NOMO-1 (cell line): ENCODE measurements at regions not wholly inside any gene's neighbourhood (a gene's known extent, or its start where the extent isn't known, plus 50 kb on each side); places are given as distances from the start of the nearest gene placed in this dataset.
"Not testable (repeated sequence)": the region's sequence is repeated elsewhere in the genome, so short reads cannot be mapped to it uniquely, and the experiment has no call there.

Experiments
- DNase-seq, 2 experiments: peaks; one replicate each; lab custom pipeline; 2025; ENCODE audit not compliant: unreplicated experiment in 2 of 2; lab: John Stamatoyannopoulos, UW

GRCh38 chr15:53218666-53219580, 428.8 kb upstream of the ONECUT1 start:
- DNase-seq: no peak

- no peak for DNase-seq
These were observed 425.9 kb upstream of the ONECUT1 start for GRCh38 chr15:53216036-53216435.

GRCh38 chr15:53213336-53213735, 423.2 kb upstream of the ONECUT1 start:
- DNase-seq: no peak

- DNase-seq: no peak
These were observed 422.6 kb upstream of the ONECUT1 start for GRCh38 chr15:53212785-53213184.

GRCh38 chr15:53210653-53211052, 420.5 kb upstream of the ONECUT1 start:
- DNase-seq: no peak

- DNase-seq: no peak
These were observed 419.4 kb upstream of the ONECUT1 start for GRCh38 chr15:53209396-53210042.

- DNase-seq: no peak
These were observed 418.6 kb upstream of the ONECUT1 start for GRCh38 chr15:53208751-53209150.

GRCh38 chr15:53203454-53203853, 413.3 kb upstream of the ONECUT1 start:
- no peak for DNase-seq

GRCh38 chr15:53202876-53203275, 412.7 kb upstream of the ONECUT1 start:
- no peak for DNase-seq

- DNase-seq: peak; percentile 2 to 6
These were observed 407.3 kb upstream of the ONECUT1 start for GRCh38 chr15:53197426-53197839.

- DNase-seq: no peak
These were observed 406.7 kb upstream of the ONECUT1 start for GRCh38 chr15:53196788-53197187.

GRCh38 chr15:53196242-53196641, 406.1 kb upstream of the ONECUT1 start:
- DNase-seq: no peak

- peak in 1 of 2 experiments; percentile 0 for DNase-seq
These were observed 403.0 kb upstream of the ONECUT1 start for GRCh38 chr15:53193149-53193548.

GRCh38 chr15:53189860-53190259, 399.7 kb upstream of the ONECUT1 start:
- no peak for DNase-seq

- DNase-seq: not testable (repeated sequence)
These were observed 393.3 kb upstream of the ONECUT1 start for GRCh38 chr15:53183449-53183848.

GRCh38 chr15:53171571-53171970, 381.4 kb upstream of the ONECUT1 start:
- DNase-seq: no peak

- DNase-seq: no peak
These were observed 376.6 kb upstream of the ONECUT1 start for GRCh38 chr15:53166684-53167201.

GRCh38 chr15:53165988-53166683, 376.0 kb upstream of the ONECUT1 start:
- DNase-seq: no peak

- no peak for DNase-seq
These were observed 370.1 kb upstream of the ONECUT1 start for GRCh38 chr15:53160092-53160704.

- no peak for DNase-seq
These were observed 369.3 kb upstream of the ONECUT1 start for GRCh38 chr15:53159458-53159857.

GRCh38 chr15:53158995-53159394, 368.9 kb upstream of the ONECUT1 start:
- no peak for DNase-seq
